H9 (cell line): ENCODE measurements at regions not wholly inside any gene's neighbourhood (a gene's known extent, or its start where the extent isn't known, plus 50 kb on each side); places are given as distances from the start of the nearest gene placed in this dataset.

Experiments used
- DNase-seq: peaks from one replicate; pipeline ENCODE4 v3.0.0-alpha.2; 2017
- H2AFZ ChIP-seq: one replicate; pipeline ENCODE4 v1.6.1; 2013; ENCODE audit warnings: mild to moderate bottlenecking, low read length, control low read depth, moderate library complexity
- H2AK5ac ChIP-seq: 2 replicates; pipeline ENCODE4 v1.6.1; 2013; ENCODE audit warnings: low read length, control low read depth, mixed read lengths; ENCODE audit not compliant: insufficient read length
- H2BK120ac ChIP-seq: one replicate; pipeline ENCODE4 v1.6.1; 2013; ENCODE audit warnings: low read depth, mild to moderate bottlenecking, low read length, control low read depth, inconsistent platforms; ENCODE audit not compliant: poor library complexity, severe bottlenecking
- H2BK12ac ChIP-seq: 2 replicates; pipeline ENCODE4 v1.6.1; 2013; ENCODE audit warnings: low read length, control low read depth, mixed read lengths, low read depth; ENCODE audit not compliant: insufficient read length
- H2BK15ac ChIP-seq: 2 replicates; pipeline ENCODE4 v1.6.1; 2013; ENCODE audit warnings: low read depth, low read length, control low read depth
- H2BK20ac ChIP-seq: one replicate; pipeline ENCODE4 v1.6.1; 2013; ENCODE audit warnings: low read depth, mild to moderate bottlenecking, low read length, control low read depth, inconsistent platforms; ENCODE audit not compliant: poor library complexity, severe bottlenecking
- H2BK5ac ChIP-seq: 2 replicates; pipeline ENCODE4 v1.6.1; 2013; ENCODE audit warnings: low read length, control low read depth, mixed read lengths; ENCODE audit not compliant: insufficient read length
- H3K14ac ChIP-seq: 2 replicates; pipeline ENCODE4 v1.6.1; 2013; ENCODE audit warnings: low read length, control low read depth; ENCODE audit not compliant: insufficient read depth
- H3K18ac ChIP-seq: 2 replicates; pipeline ENCODE4 v1.6.1; 2013; ENCODE audit warnings: low read depth, mild to moderate bottlenecking, mixed read lengths, low read length, control low read depth; ENCODE audit not compliant: insufficient read length
- H3K23ac ChIP-seq: 2 replicates; pipeline ENCODE4 v1.6.1; 2013; ENCODE audit warnings: low read length, control low read depth, mixed read lengths, low read depth; ENCODE audit not compliant: insufficient read length
- H3K23me2 ChIP-seq: 2 replicates; pipeline ENCODE4 v1.6.1; 2013; ENCODE audit warnings: low read depth, mild to moderate bottlenecking, mixed read lengths, low read length, control low read depth; ENCODE audit not compliant: insufficient read length, poor library complexity, severe bottlenecking
- H3K27ac ChIP-seq: 2 replicates; pipeline ENCODE4 v1.5.1; 2013; ENCODE audit warnings: low read length, control low read depth, mixed read lengths, low read depth; ENCODE audit not compliant: insufficient read length
- H3K27me3 ChIP-seq: 2 replicates; pipeline ENCODE4 v1.6.1; 2013; ENCODE audit warnings: low read length, control low read depth, inconsistent platforms; ENCODE audit not compliant: insufficient read depth
- H3K4ac ChIP-seq: 2 replicates; pipeline ENCODE4 v1.6.1; 2013; ENCODE audit warnings: low read depth, mild to moderate bottlenecking, control low read depth, inconsistent platforms, low read length, moderate library complexity
- H3K4me1 ChIP-seq: 2 replicates; pipeline ENCODE4 v1.6.1; 2013; ENCODE audit warnings: low read length, control low read depth, inconsistent platforms; ENCODE audit not compliant: insufficient read depth
- H3K4me2 ChIP-seq: 2 replicates; pipeline ENCODE4 v1.6.1; 2013; ENCODE audit warnings: low read length, control low read depth, mixed read lengths; ENCODE audit not compliant: insufficient read length, insufficient read depth
- H3K56ac ChIP-seq: 2 replicates; pipeline ENCODE4 v1.6.1; 2013; ENCODE audit warnings: low read depth, mild to moderate bottlenecking, mixed read lengths, low read length, control low read depth; ENCODE audit not compliant: insufficient read length
- H3K79me1 ChIP-seq: 2 replicates; pipeline ENCODE4 v1.6.1; 2013; ENCODE audit warnings: low read depth, mild to moderate bottlenecking, moderate library complexity, low read length, control low read depth, inconsistent platforms; ENCODE audit not compliant: insufficient read depth, poor library complexity, severe bottlenecking
- H3K79me2 ChIP-seq: 2 replicates; pipeline ENCODE4 v1.6.1; 2013; ENCODE audit warnings: low read length, control low read depth, inconsistent platforms; ENCODE audit not compliant: insufficient read depth
- H3K9ac ChIP-seq: 2 replicates; pipeline ENCODE4 v1.6.1; 2013; ENCODE audit warnings: low read length, control low read depth, mixed read lengths; ENCODE audit not compliant: insufficient read length; ENCODE audit errors: extremely low read depth
- H3K9me3 ChIP-seq: one replicate; pipeline ENCODE4 v1.6.1; 2013; ENCODE audit warnings: low read depth, low read length, inconsistent platforms; ENCODE audit not compliant: control insufficient read depth
- H3T11ph ChIP-seq: one replicate; pipeline ENCODE4 v1.6.1; 2013; ENCODE audit warnings: mild to moderate bottlenecking, low read length, control low read depth, inconsistent platforms
- H4K20me1 ChIP-seq: one replicate; pipeline ENCODE4 v1.6.1; 2013; ENCODE audit not compliant: control insufficient read depth, insufficient read length, insufficient read depth
- H4K5ac ChIP-seq: 2 replicates; pipeline ENCODE4 v1.6.1; 2013; ENCODE audit warnings: low read depth, mild to moderate bottlenecking, mixed read lengths, low read length, control low read depth; ENCODE audit not compliant: insufficient read length
- H4K8ac ChIP-seq: replicated peaks from 2 replicates; pipeline ENCODE4 v1.6.1; 2013; ENCODE audit warnings: low read length, control low read depth, mixed read lengths, low read depth; ENCODE audit not compliant: insufficient read length
- H4K91ac ChIP-seq: 2 replicates; pipeline ENCODE4 v1.6.1; 2013; ENCODE audit warnings: low read depth, mild to moderate bottlenecking, moderate library complexity, mixed read lengths, low read length, control low read depth; ENCODE audit not compliant: insufficient read length
- H3K27ac Mint-ChIP-seq, 3 experiments: 2 replicates in 2 of 3; 3 replicates in 1 of 3; pipeline ENCODE4 v1.8.0; 2020 to 2021; ENCODE audit warnings: mixed read lengths in 3 of 3, mild to moderate bottlenecking in 1 of 3, moderate library complexity in 1 of 3
- H3K27me3 Mint-ChIP-seq: 2 replicates; pipeline ENCODE4 v1.8.0; 2021; ENCODE audit warnings: low read depth, mild to moderate bottlenecking, moderate library complexity, mixed read lengths
- H3K36me3 Mint-ChIP-seq, 3 experiments: 2 replicates in 2 of 3; 3 replicates in 1 of 3; pipeline ENCODE4 v1.8.0; 2020 to 2021; ENCODE audit warnings: low read depth in 3 of 3, mixed read lengths in 3 of 3; ENCODE audit not compliant: insufficient read depth in 1 of 3
- H3K4me1 Mint-ChIP-seq, 2 experiments: 2 replicates each; pipeline ENCODE4 v1.8.0; 2020; ENCODE audit warnings: mixed read lengths in 2 of 2
- H3K4me3 Mint-ChIP-seq, 2 experiments: 2 replicates in 1 of 2; 3 replicates in 1 of 2; pipeline ENCODE4 v1.8.0; 2020 to 2021; ENCODE audit warnings: mild to moderate bottlenecking in 2 of 2, mixed read lengths in 2 of 2, moderate library complexity in 1 of 2
- H3K9me3 Mint-ChIP-seq, 2 experiments: 2 replicates in 1 of 2; 3 replicates in 1 of 2; pipeline ENCODE4 v1.8.0; 2020; ENCODE audit warnings: mild to moderate bottlenecking in 2 of 2, mixed read lengths in 2 of 2, moderate library complexity in 1 of 2
- WGBS: extraction: QIAGEN DNeasy Blood & Tissue Kit; methylation state at CpG from one replicate; pipeline ENCODE4 v1.1.7; 2013; ENCODE audit warnings: missing lambda C conversion rate, low lambda C conversion rate, mixed read lengths; ENCODE audit not compliant: insufficient read length; ENCODE audit errors: extremely low coverage; 5-methylcytosine and 5-hydroxymethylcytosine counted together
- TF ChIP-seq, protein P1 (sequence below): fragments of 200-600 bp; sonication (generic); conservative IDR thresholded peaks from 3 replicates; pipeline ENCODE4 v1.8.0; 2021; ENCODE audit warnings: antibody characterized with exemption, mild to moderate bottlenecking

DNA sequence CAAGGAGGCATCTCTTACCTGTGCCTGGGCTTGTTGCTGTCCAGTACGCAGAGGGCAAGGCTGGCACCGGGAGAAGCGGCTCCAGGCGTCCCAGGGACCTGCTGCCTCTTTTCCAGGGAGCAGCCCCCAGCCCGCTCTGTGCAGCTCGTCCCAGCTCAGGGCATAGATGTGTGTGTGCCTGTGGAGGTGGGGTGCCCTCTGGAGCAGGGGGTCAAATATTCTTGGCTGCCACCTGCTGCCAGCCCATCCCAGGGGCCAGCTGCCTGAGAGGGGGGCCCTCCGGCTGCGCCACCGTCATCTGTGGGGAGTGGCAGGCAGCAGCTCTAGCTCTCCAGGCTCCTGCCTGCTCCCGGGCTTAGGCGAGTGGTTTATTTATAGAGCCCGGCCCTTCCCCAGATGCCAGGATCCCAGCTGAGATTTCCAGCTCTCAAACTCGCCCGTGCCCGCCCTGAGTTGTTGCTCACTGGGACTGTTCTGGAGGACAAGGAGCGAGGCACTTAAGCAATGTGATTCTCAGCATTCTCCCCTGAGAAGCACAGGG, 87.5 kb downstream of the RTL6 start:
- no peak overlapping the region for H4K5ac ChIP-seq
- H2AK5ac ChIP-seq = no peak overlapping the region
- no peak overlapping the region for H4K8ac ChIP-seq
- no peaks in the 10 kb centered on the region; the same call in 1 of the 2 replicates for H3K4me1 ChIP-seq
- Mint-ChIP-seq H3K9me3 (no peaks in the 10 kb centered on the region; a peak in 1 of 5 replicates), H3K4me3 (no peak overlapping the region), H3K4me1 (peaks cover 18 to 20% of the 10 kb centered on the region in 2 experiments), H3K27me3 (peaks cover 17% of the 10 kb centered on the region), H3K27ac (no peak overlapping the region), H3K36me3 (no peaks in the 10 kb centered on the region)
- TF ChIP-seq, protein P1, sequence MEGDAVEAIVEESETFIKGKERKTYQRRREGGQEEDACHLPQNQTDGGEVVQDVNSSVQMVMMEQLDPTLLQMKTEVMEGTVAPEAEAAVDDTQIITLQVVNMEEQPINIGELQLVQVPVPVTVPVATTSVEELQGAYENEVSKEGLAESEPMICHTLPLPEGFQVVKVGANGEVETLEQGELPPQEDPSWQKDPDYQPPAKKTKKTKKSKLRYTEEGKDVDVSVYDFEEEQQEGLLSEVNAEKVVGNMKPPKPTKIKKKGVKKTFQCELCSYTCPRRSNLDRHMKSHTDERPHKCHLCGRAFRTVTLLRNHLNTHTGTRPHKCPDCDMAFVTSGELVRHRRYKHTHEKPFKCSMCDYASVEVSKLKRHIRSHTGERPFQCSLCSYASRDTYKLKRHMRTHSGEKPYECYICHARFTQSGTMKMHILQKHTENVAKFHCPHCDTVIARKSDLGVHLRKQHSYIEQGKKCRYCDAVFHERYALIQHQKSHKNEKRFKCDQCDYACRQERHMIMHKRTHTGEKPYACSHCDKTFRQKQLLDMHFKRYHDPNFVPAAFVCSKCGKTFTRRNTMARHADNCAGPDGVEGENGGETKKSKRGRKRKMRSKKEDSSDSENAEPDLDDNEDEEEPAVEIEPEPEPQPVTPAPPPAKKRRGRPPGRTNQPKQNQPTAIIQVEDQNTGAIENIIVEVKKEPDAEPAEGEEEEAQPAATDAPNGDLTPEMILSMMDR = no peak
- no peaks in the 10 kb centered on the region for H3K27me3 ChIP-seq
- no peak overlapping the region for H2BK12ac ChIP-seq
- no peak overlapping the region for H2BK15ac ChIP-seq
- H3K79me2 ChIP-seq = no peaks in the 10 kb centered on the region
- H4K91ac ChIP-seq = no peak overlapping the region
- no peak overlapping the region for H3T11ph ChIP-seq
- H3K18ac ChIP-seq = no peak overlapping the region
- no peak overlapping the region for H3K4ac ChIP-seq
- H4K20me1 ChIP-seq = no peaks in the 10 kb centered on the region
- H2BK20ac ChIP-seq = no peak overlapping the region
- no peaks in the 10 kb centered on the region for H3K23me2 ChIP-seq
- no peak overlapping the region for H3K23ac ChIP-seq
- H2AFZ ChIP-seq = no peak overlapping the region
- H3K79me1 ChIP-seq = no peaks in the 10 kb centered on the region
- no peak overlapping the region for H3K9ac ChIP-seq
- no CpG with 5 or more reads among the region's 16 CpGs for WGBS
- H2BK5ac ChIP-seq = no peak overlapping the region
- no peak overlapping the region for H2BK120ac ChIP-seq
- no peak overlapping the region for H3K4me2 ChIP-seq
- no peak overlapping the region for H3K56ac ChIP-seq
- H3K27ac ChIP-seq = no peak overlapping the region
- DNase-seq = peak; percentile 24
- no peak overlapping the region for H3K14ac ChIP-seq
- no peaks in the 10 kb centered on the region for H3K9me3 ChIP-seq
